ENCODE measurements at regions not wholly inside any gene's neighbourhood (a gene's known extent, or its start where the extent isn't known, plus 50 kb on each side); places are given as distances from the start of the nearest gene placed in this dataset.

GRCh38 chr2:144333143-144333555 is 186.8 kb downstream of the ZEB2 start:
- ChIA-PET POLR2A (interaction anchor here (0.8 to 3.2 kb wide), 9 partner anchors 9 to 178 kb away, joined by 3 to 34 read pairs (median 4); no protein-coding TSS in a partner anchor), CTCF (interaction anchor here (0.9 kb wide), 1 partner anchor 26 kb away, joined by 3 read pairs; no protein-coding TSS in a partner anchor)
- Mint-ChIP-seq H3K27me3 (peaks cover 2% of the 10 kb centered on the region), H3K4me3 (peak overlapping the region; percentile 92), H3K27ac (peak overlapping the region; percentile 82), H3K36me3 (ENCODE audit: low read depth) (peaks cover 26% of the 10 kb centered on the region), H3K4me1 (peaks cover 42% of the 10 kb centered on the region), H3K9me3 (no peaks in the 10 kb centered on the region)
- DNase-seq = no peak

- ChIA-PET CTCF (interaction anchor here (0.9 to 1.8 kb wide), 2 partner anchors 26 to 91 kb away, joined by 3 read pairs; no protein-coding TSS in a partner anchor), POLR2A (interaction anchor here (0.7 to 3.2 kb wide), 16 partner anchors 10 to 178 kb away, joined by 3 to 34 read pairs (median 4); no protein-coding TSS in a partner anchor)
- peaks cover 44% of the 10 kb centered on the region for H3K4me1 Mint-ChIP-seq
- peak overlapping the region; percentile 82 for H3K27ac Mint-ChIP-seq
- no peaks in the 10 kb centered on the region for H3K9me3 Mint-ChIP-seq
- H3K36me3 Mint-ChIP-seq (ENCODE audit: low read depth) = peaks cover 28% of the 10 kb centered on the region
- H3K27me3 Mint-ChIP-seq = peaks cover 2% of the 10 kb centered on the region
- peak overlapping the region; percentile 92 for H3K4me3 Mint-ChIP-seq
- DNase-seq = peak; percentile 90
Measured at GRCh38 chr2:144332356-144333142, 187.4 kb downstream of the ZEB2 start.

GRCh38 chr2:144331674-144332355 is 188.1 kb downstream of the ZEB2 start:
- ChIA-PET CTCF (interaction anchor here (1.4 to 1.8 kb wide), 2 partner anchors 90 to 146 kb away, joined by 3 to 4 read pairs; no protein-coding TSS in a partner anchor), POLR2A (interaction anchor here (0.7 to 3.2 kb wide), 21 partner anchors 11 to 188 kb away, joined by 3 to 34 read pairs (median 4); partner anchors contain the start of gene ZEB2)
- peak overlapping the region; percentile 95 for H3K27ac Mint-ChIP-seq
- H3K27me3 Mint-ChIP-seq = peaks cover 2% of the 10 kb centered on the region
- H3K4me1 Mint-ChIP-seq = peaks cover 50% of the 10 kb centered on the region
- peak overlapping the region; percentile 92 for H3K4me3 Mint-ChIP-seq
- H3K36me3 Mint-ChIP-seq (ENCODE audit: low read depth) = peaks cover 34% of the 10 kb centered on the region
- no peaks in the 10 kb centered on the region for H3K9me3 Mint-ChIP-seq
- DNase-seq = no peak

GRCh38 chr2:144330951-144331673 is 188.8 kb downstream of the ZEB2 start:
- Mint-ChIP-seq H3K9me3 (no peaks in the 10 kb centered on the region), H3K4me3 (peak overlapping the region; percentile 92), H3K27ac (peak overlapping the region; percentile 95), H3K36me3 (ENCODE audit: low read depth) (peaks cover 38% of the 10 kb centered on the region), H3K4me1 (peaks cover 56% of the 10 kb centered on the region), H3K27me3 (peaks cover 2% of the 10 kb centered on the region)
- CTCF ChIA-PET = interaction anchor here (1.4 to 1.8 kb wide), 2 partner anchors 89 to 146 kb away, joined by 3 to 4 read pairs; no protein-coding TSS in a partner anchor
- POLR2A ChIA-PET = interaction anchor here (0.7 to 3.2 kb wide), 17 partner anchors 10 to 257 kb away, joined by 3 to 34 read pairs (median 4); partner anchors contain the start of gene ZEB2
- DNase-seq = peak; percentile 24

GRCh38 chr2:144329472-144329871 is 190.4 kb downstream of the ZEB2 start:
- H3K4me1 Mint-ChIP-seq = peaks cover 71% of the 10 kb centered on the region
- CTCF ChIA-PET = no interaction called here
- H3K27me3 Mint-ChIP-seq = peaks cover 2% of the 10 kb centered on the region
- POLR2A ChIA-PET = no interaction called here
- peak overlapping the region; percentile 38 for H3K27ac Mint-ChIP-seq
- H3K4me3 Mint-ChIP-seq = peak overlapping the region; percentile 92
- DNase-seq = no peak
- peaks cover 38% of the 10 kb centered on the region for H3K36me3 Mint-ChIP-seq (ENCODE audit: low read depth)
- no peaks in the 10 kb centered on the region for H3K9me3 Mint-ChIP-seq

GRCh38 chr2:144328938-144329337 is 191.0 kb downstream of the ZEB2 start:
- POLR2A ChIA-PET = no interaction called here
- peaks cover 2% of the 10 kb centered on the region for H3K27me3 Mint-ChIP-seq
- no peak overlapping the region for H3K4me3 Mint-ChIP-seq
- no peaks in the 10 kb centered on the region for H3K9me3 Mint-ChIP-seq
- DNase-seq = no peak
- H3K36me3 Mint-ChIP-seq (ENCODE audit: low read depth) = peaks cover 38% of the 10 kb centered on the region
- H3K27ac Mint-ChIP-seq = peak overlapping the region; percentile 21
- peaks cover 76% of the 10 kb centered on the region for H3K4me1 Mint-ChIP-seq
- CTCF ChIA-PET = no interaction called here

- DNase-seq = no peak
- peaks cover 77% of the 10 kb centered on the region for H3K4me1 Mint-ChIP-seq
- no peaks in the 10 kb centered on the region for H3K27me3 Mint-ChIP-seq
- POLR2A ChIA-PET = no interaction called here
- peaks cover 52% of the 10 kb centered on the region for H3K36me3 Mint-ChIP-seq (ENCODE audit: low read depth)
- H3K4me3 Mint-ChIP-seq = no peak overlapping the region
- peaks cover 2% of the 10 kb centered on the region for H3K9me3 Mint-ChIP-seq
- H3K27ac Mint-ChIP-seq = no peak overlapping the region
- CTCF ChIA-PET = no interaction called here
Measured at GRCh38 chr2:144326825-144327224, 193.1 kb downstream of the ZEB2 start.

GRCh38 chr2:144325086-144325485 is 194.8 kb downstream of the ZEB2 start:
- Mint-ChIP-seq H3K9me3 (peaks cover 2% of the 10 kb centered on the region), H3K27me3 (no peaks in the 10 kb centered on the region), H3K4me1 (peaks cover 84% of the 10 kb centered on the region), H3K4me3 (peak overlapping the region; percentile 31), H3K27ac (peak overlapping the region; percentile 84), H3K36me3 (ENCODE audit: low read depth) (peaks cover 56% of the 10 kb centered on the region)
- DNase-seq = peak; percentile 72
- ChIA-PET CTCF (no interaction called here), POLR2A (interaction anchor here (0.6 to 1.4 kb wide), 7 partner anchors 83 to 144 kb away, joined by 3 to 6 read pairs (median 3); no protein-coding TSS in a partner anchor)

- peaks cover 79% of the 10 kb centered on the region for H3K4me1 Mint-ChIP-seq
- peak; percentile 18 for DNase-seq
- H3K36me3 Mint-ChIP-seq (ENCODE audit: low read depth) = peaks cover 53% of the 10 kb centered on the region
- POLR2A ChIA-PET = interaction anchor here (0.8 to 1.4 kb wide), 6 partner anchors 83 to 144 kb away, joined by 3 to 6 read pairs (median 4); no protein-coding TSS in a partner anchor
- peak overlapping the region; percentile 84 for H3K27ac Mint-ChIP-seq
- peaks cover 2% of the 10 kb centered on the region for H3K9me3 Mint-ChIP-seq
- H3K4me3 Mint-ChIP-seq = peak overlapping the region; percentile 31
- CTCF ChIA-PET = no interaction called here
- H3K27me3 Mint-ChIP-seq = no peaks in the 10 kb centered on the region
Measured at GRCh38 chr2:144324446-144325045, 195.4 kb downstream of the ZEB2 start.

GRCh38 chr2:144323946-144324345 is 196.0 kb downstream of the ZEB2 start:
- POLR2A ChIA-PET = interaction anchor here (1.8 kb wide), 1 partner anchor 14 kb away, joined by 5 read pairs; no protein-coding TSS in a partner anchor

GRCh38 chr2:144322379-144322778 is 197.5 kb downstream of the ZEB2 start:
- Mint-ChIP-seq H3K4me1 (peaks cover 64% of the 10 kb centered on the region), H3K9me3 (peaks cover 3% of the 10 kb centered on the region), H3K27me3 (no peaks in the 10 kb centered on the region), H3K4me3 (no peak overlapping the region), H3K27ac (no peak overlapping the region), H3K36me3 (ENCODE audit: low read depth) (peaks cover 57% of the 10 kb centered on the region)
- DNase-seq = no peak
- POLR2A ChIA-PET = interaction anchor here (1.8 to 4.5 kb wide), 3 partner anchors 9 to 139 kb away, joined by 5 to 34 read pairs (median 7); a partner anchor contains a TSS
- CTCF ChIA-PET = interaction anchor here (1.4 kb wide), 1 partner anchor 12 kb away, joined by 4 read pairs; no protein-coding TSS in a partner anchor

More at GRCh38 chr2:144323946-144324345, 196.0 kb downstream of the ZEB2 start:
- H3K4me3 Mint-ChIP-seq = peak overlapping the region; percentile 31
- DNase-seq = no peak
- H3K27me3 Mint-ChIP-seq = no peaks in the 10 kb centered on the region
- peak overlapping the region; percentile 84 for H3K27ac Mint-ChIP-seq
- peaks cover 77% of the 10 kb centered on the region for H3K4me1 Mint-ChIP-seq
- peaks cover 56% of the 10 kb centered on the region for H3K36me3 Mint-ChIP-seq (ENCODE audit: low read depth)
- peaks cover 2% of the 10 kb centered on the region for H3K9me3 Mint-ChIP-seq
- CTCF ChIA-PET = no interaction called here

GRCh38 chr2:144320491-144320890 is 199.4 kb downstream of the ZEB2 start:
- CTCF ChIA-PET = no interaction called here
- Mint-ChIP-seq H3K36me3 (ENCODE audit: low read depth) (peaks cover 62% of the 10 kb centered on the region), H3K4me3 (peak overlapping the region; percentile 19), H3K4me1 (peaks cover 50% of the 10 kb centered on the region), H3K9me3 (peaks cover 12% of the 10 kb centered on the region), H3K27me3 (no peaks in the 10 kb centered on the region), H3K27ac (peak overlapping the region; percentile 64)
- DNase-seq = peak; percentile 65
- POLR2A ChIA-PET = interaction anchor here (0.6 to 4.5 kb wide), 7 partner anchors 10 to 1093 kb away, joined by 3 to 34 read pairs (median 5); a partner anchor contains a TSS
